D341Med (cell line): ENCODE measurements at regions not wholly inside any gene's neighbourhood (a gene's known extent, or its start where the extent isn't known, plus 50 kb on each side); places are given as distances from the start of the nearest gene placed in this dataset.

Experiments
- DNase-seq: peaks from one replicate; pipeline ENCODE4 v3.0.0; 2012; ENCODE audit warnings: low spot score

DNA sequence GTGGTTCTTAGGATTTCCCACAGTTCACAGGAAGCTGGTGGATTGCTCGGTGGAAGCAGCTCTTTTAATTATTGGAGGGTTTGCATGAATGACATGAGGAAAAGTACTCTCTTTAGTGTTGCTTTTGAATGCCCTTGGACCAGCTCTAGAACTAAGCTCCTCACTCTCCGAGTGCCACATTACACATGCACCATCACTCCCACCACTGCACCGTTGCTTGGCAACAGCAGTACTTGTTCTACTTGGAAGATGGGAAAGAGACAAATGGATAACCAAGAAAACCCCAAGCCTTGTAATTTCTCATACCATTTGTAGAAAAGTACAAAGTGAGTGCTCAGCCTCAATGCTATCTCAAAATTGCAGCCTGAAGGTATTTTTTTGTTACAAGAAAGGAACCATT, 620.2 kb upstream of the BOD1L1 start:
- DNase-seq = no peak

DNA sequence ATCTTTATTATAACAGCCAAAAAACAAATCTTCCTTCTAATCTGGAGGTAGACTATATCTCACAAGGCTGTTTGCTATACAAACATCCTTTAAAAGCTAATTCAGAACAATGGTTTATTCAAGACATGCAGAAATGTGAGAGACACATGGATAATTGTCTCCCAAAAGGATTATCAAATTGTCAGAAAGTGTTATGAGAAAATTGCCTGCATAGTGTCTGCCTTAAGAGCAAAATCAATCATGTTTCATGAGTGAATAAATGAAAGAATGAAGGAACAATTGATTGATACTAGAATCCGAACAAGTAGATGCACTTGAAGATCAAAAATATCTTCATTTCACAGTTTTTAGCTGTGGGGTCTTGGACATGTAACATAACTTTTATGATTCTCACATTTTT, 621.7 kb upstream of the BOD1L1 start:
- DNase-seq = no peak

DNA sequence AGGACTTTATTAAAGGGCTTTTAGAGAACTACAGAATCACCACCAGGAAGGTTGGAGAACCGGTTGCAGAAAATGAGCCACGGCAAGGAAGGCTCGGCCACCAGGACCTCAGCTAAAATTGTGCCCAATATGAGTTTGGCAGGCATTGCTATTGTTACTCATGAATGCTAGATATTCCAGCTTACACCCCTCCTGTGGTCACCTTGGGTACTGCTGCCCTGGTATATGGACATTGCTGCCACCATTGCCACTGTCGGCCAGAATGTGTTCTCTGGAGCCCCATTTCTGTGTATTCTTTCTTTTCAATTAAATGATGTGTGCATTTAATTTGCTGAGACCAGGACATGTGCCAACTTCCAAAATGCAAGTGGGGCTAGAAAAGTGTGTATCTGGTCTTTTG, 626.7 kb upstream of the BOD1L1 start:
- DNase-seq = no peak

DNA sequence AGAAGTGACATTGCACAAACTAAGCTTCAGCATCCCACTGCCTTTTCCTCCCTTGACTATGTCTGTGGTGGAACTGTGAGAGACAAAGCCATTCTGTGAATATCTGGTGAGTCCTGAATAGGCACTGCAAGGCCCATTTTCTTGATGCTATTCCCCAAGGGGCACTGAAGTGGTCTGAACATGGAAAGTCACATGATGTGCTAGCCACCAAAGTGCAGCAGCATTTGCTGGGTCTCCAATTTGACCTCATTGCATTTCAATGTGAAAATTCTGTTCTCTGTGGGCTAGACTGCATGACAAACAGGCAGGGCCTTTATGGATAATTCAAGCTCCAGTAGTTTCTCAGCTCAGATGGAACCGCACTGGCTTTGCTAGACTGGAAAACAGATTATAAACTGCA, 627.4 kb upstream of the BOD1L1 start:
- no peak for DNase-seq

DNA sequence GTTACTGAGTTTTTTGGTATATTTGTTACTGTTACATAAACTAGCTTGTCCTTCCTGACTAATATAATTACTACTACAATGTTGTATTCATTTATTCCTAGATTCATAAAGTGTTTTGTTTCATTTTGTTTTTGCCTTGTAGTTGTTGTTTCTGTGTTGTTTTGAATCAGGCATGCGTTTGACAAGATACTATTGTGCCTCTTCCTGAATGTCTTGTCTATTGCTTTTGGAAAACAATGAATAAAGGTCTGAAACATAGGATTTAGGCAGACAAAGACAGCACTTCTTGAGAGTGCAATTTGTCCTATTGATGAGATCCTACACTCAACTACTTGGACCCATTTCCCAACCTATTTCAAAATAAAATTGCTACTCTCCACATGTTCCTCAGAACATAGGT, 630.4 kb upstream of the BOD1L1 start:
- no peak for DNase-seq

DNA sequence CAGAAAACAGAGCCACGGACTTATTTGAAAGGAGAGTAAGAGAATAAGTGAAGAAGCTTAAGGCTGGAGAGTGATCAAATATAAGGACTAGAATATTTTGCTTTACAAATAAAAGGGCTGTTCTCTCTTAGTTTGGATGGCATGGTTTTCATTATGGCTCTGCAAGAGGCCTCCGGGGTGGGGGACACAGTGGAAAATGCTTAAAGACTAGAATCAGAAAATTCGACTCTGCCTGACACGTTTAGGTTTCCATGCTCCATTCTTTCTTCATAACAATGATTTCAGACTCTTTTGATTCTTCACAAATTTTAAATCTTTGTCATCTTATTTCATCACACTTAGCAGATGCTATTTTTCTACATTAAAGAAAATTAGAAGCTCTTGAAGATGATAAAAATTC, 632.4 kb upstream of the BOD1L1 start:
- no peak for DNase-seq

DNA sequence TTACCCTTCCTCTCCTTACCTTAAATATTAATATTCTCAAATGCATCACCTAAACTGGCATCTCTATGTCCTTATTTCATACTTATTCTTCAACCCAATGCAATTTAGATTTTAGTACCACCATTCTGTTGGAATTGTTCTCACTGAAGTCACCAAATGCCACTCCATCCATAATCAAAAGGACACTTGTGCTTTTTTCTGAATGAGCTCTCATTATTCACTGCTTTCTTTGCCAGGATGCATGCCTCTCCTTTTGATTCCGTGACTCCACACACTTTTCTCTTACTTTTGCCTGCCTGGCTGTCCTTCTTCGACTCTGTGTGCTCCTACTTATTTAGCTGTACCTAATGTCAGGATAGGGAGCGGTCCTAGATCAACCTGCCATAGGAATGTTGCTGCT, 633.1 kb upstream of the BOD1L1 start:
- no peak for DNase-seq

DNA sequence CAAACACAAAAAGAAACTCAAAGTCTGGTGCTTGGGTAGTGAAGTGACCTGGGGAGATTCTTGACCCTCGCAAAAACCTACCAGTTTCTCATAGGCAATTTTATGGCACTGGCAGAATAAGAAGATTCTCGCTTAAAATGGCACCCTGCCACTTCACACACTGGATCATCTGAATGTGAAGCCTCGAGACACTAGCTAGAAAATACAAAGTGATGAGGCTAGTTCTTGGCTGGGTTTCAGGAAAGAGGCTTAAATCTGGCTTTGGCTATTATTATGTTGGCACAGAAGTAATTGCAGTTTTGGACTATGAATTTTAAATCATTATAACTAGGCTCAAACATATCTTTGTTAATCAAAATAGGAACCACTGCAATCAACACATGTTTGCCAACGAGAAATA, 634.7 kb upstream of the BOD1L1 start:
- DNase-seq = no peak

DNA sequence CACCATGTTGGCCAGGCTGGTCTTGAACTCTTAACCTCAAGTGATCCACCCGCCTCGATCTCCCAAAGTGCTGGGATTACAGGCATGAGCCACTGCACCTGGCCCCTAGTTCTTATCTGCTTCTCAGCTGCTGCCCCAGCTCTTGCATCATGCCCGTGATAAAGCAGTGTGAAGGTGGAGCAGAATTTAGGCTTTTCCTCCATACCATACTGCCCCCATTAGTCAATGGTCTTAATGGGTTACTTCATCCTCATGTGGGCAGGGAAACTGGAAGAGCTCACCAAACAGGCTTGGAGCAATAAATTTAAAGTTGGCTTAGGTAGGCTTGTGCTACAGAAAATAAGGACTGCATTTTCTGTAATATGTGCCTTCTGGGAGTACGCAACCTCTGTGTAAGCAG, 636.9 kb upstream of the BOD1L1 start:
- no peak for DNase-seq

DNA sequence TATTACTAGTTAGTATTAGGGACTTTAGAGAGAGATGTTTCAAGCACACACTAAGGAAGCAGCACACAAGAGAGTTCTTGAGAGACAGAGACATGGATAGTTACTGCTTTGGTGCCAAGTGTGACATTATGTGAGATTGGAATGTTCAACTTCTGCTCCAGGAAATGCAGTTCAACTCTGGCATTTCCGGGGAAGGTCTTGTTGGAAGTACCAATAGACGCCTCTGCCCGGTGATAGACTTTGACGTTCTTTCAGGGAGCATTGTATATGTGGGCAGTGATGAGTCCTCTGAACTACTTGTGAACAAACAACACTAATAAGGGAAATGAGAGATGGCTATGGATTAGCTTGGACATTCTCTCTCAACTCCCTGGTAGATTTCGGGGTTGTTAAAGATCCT, 638.1 kb upstream of the BOD1L1 start:
- no peak for DNase-seq

DNA sequence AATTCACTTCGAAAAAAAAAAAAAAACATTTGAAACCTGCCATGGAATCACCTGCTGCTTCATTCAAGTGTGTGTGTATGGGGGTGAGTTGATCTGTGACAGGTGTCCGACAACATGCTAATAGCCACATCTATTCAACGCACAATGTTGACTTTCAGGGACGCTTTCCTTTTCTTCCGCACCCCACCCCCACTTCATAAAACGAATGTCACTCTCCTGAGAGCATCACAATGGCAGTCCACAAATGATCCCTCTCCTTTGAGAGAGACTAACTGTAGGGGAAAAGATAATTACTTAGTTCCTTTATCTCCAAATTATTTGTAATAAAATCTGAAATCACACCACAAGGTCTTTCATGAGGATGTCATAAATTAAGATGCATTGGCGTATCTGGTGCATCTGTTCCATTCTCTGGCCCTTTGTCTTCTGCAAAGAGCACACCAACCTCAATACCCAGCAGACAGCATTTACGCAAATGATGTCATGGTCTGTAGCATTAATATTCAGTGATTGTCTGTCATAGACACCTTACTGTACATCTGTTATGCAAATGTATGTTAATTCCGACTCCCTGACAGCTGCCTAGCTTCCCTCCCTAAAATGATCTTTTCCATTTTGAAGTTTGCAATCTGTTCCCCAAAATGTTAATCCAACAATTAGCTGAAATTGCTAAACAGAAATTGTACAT, 640.0 kb upstream of the BOD1L1 start:
- no peak for DNase-seq

DNA sequence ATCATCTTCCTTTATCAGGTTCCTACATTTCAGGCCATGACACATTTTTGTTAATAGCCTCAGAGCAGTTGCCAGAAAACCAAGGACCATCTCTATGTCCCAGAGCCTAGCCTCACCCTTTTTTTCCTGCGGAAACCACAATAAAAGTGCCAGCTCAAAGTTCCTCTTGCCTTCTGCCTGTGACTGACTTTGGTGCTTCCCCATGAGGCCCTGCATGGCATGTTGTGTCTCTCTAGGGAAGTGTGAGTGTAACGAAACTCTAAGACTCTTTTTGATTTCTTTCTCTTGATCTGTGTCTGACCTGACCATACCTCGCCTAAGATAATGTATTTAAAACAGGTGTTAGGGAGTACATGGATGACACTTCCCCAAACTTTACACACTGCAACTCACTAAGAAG, 642.3 kb upstream of the BOD1L1 start:
- DNase-seq = no peak

DNA sequence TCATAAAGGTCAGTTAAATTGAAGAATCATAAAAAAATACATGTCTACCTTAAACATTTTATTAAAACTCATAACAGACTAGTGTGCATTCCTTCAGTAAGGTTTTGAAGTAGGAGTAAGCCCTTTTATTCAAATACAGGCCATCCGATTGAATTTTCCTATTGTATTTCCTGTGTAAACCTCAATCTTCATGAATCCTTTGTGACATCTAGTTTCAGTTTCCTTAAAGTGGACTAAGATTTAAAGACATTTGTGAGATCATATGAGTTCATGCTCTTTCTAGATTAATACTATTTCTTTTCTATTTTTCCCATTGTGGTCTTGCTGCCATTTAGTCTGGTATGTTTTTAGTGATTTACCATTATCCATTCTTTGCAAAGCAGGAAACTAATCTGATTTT, 644.7 kb upstream of the BOD1L1 start:
- DNase-seq = no peak

DNA sequence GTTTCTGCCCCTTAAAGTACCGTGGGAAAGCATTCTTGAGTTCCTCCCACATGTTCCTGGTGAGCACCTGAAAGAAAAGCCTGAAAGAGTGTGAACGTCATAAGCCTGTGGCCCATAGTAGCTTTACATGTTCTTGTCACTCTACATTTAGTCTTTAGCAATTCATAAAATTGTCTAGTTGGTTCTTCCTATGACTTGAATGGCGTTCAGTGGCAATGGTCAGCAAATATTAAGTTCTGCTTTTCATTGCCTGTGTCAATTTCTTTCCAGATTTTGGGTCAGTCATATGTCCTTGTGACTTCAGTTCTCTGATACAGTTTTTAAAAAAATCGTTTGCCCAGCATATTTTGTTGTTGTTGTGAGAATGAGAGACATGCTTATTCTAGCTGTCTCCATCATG, 650.0 kb upstream of the BOD1L1 start:
- DNase-seq = no peak

DNA sequence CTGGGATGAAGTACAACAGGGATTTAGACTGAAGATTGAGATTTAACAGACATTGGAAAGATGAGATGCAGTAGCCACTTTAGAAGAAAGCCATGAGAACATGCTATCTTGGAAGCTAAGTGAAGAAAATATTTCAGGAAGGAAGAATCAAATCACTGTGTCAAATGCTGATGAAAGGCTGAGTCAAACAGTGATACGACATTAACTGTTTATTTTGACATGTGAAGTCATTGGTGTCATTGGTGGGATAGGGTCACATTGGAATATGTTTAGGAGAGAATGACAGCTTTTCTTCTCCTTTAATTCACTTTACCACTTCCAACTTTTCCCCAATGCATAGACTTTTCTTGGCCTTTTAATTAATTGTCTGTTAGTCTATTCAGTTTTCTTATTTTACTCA, 653.0 kb upstream of the BOD1L1 start:
- no peak for DNase-seq

DNA sequence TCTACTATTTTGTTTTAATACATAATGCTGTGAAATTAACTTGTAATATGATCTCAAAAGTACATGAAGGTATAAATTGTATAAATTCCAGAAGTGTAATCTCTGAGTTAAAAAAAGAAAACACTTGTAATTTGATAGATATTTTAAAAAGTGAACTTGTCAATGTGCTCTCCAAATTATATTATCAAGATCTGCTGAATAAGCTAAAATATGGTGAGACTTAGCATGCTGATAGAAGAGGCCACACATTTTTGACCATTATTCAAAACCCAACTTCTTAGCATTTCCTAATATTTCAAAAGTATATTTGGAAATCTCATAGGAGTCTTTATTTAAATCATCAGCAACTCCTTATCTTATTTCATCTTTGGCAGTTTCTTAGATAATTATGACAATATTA, 657.1 kb upstream of the BOD1L1 start:
- DNase-seq = no peak

DNA sequence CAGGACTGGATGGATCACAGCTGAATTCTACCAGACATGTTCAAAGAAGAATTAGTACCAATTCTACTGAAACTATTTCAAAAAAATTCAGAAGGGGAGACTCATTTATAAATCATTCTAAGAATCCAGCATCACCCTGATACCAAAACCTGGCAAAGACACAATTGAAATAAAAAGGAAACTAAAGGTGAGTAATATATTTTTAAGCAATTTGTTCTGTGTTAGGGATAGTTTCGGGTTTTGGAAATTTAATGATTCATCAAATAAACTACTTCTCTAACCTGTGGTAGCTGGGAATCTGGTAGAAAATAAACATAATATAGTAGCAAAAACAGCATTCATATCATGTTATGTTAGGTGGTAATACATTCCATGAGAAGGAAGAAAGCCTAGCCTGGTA, 662.2 kb upstream of the BOD1L1 start:
- DNase-seq = no peak

DNA sequence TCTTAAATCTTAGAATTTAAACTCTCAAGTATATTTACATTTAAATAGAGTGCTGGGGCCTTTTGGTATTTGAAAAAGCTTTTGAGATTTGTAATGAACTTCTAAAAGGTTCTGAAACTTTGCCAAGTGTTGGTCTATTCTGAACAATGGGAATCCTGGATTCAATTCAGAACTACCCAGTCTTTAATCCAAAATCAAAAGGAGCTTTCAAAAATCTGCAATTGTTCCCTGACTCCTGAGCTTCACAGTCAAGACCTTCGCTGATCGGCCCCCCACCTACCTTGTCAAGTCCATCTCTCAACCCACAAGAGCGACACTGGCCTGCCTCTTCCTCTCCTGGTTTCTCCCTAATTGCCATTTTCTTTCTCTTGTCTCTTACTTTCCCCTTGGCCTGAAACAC, 666.1 kb upstream of the BOD1L1 start:
- no peak for DNase-seq

DNA sequence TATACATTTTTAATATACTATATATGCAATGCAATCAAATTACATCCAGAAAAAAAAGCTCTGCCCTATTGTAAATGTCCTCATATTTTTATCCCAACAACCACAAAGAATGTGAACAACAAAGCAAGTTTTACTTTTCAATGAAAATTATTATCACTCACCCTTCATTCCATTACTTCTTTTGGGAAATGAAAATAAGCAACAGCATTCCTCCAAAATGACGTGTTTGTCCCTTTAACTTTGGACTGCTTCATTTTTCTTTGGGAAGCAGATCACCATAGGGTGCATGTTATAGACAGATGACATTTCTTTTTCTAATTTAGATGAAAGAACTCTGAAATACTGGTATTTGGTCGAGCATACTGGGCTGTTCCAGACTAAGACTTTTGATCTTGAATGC, 667.1 kb upstream of the BOD1L1 start:
- no peak for DNase-seq

DNA sequence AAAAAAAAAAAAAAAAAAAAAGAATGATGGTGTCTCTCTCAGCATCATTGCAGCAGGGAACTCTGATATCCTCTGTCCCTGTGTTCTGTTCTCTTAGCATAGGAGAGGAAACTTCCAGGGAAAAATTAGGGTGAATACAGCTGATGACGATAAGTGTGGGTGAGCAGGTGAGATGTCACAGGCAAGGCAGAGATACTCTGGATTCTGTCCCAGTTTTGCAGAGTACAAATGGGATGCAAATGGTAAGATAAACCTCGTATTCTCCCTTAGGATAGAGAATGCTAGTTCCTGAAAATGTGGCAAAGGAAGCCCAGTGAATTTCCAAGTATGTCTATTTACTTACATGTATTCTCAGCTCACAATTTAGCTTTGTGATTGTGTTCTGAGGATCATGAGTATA, 671.6 kb upstream of the BOD1L1 start:
- no peak for DNase-seq

DNA sequence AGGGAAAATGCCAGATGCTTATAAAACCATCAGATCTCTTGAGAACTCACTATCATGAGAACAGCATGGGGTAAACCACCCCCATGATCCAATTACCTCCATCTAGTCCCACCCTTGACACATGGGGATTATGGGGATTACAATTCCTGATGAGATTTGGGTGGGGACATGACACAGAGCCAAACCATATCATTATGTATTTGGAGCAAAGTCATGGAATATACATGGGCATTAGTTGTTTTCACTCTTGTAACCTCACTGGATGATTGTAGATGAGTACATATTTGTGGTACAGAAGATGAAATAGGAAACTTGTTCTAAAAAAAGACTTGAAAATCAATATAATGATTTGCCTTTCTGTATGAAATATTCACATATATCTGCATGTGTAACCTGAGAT, 674.5 kb upstream of the BOD1L1 start:
- DNase-seq = no peak

DNA sequence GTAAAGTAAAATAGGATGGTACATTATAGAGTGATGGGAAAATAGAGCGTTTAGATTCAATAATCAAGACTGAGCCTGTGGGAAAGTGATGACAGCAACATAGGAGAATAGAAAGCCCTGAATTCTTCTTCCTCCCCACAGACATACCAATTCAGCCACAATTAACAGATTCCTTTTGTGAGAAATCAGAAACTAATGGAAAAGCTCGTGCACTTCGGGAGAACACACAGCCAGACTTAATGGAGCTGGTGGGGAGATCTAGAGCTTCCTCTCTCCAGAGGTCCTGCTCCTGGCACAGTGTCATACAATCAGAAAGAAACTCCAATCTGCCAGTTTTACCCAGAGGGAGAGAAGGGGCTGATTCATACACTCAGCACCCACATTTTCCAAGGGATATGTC, 676.3 kb upstream of the BOD1L1 start:
- DNase-seq = no peak

DNA sequence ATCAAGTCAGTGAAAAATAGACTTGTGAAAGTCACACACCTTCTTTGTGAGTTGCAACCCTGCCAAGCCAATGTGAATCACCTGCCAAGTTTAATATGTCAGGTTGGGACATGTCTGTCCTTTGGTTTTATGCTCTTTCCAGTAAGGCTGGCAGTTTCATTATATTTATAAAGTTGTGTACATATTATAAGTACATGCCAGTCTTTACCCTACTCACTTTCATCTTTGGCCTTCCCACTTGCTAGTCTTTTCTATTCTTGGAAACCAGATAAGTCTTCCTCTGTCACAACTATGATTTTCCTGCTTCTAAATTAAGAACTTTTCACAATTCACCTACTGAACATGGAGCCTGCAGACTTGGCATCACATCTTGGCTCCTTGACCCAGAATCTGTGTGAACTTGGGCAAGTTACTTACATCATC, 680.7 kb upstream of the BOD1L1 start:
- no peak for DNase-seq

DNA sequence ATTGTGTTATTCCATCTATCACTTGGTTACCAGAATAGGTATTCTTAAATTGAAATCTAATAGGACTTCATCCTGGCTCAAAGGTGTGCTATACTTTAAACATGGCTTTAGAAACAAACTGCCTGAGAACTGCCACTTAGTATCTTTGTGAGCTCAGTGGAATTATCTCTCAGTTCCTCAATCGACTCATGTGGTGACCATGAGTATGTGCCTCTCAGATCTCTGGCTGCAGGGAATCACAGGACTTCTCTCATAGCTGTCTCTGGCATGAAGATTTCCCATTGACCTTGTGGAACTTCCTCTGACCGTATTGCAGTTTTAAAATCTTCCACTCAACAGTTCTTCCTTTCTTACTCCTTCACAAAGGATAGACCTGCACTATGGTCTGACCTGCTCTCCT, 681.9 kb upstream of the BOD1L1 start:
- DNase-seq = no peak

DNA sequence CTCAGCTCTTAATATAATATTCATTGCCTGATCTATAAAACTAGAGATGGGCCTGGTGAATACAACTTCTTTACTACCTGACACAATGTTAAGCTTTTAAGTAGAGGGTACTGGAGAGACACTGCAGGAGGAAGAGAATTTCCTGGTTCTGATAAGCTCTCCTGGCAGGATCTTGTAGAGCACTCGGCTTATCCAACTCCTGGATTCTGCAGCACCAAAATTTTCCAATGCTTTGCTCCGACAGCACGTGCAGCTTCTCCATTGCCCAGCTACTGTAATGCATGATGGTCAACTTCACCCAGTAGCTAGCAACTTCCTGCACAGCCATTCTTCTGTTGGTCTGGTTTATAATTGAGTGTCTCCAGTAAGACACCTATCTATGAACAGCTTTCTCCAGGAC, 686.2 kb upstream of the BOD1L1 start:
- DNase-seq = no peak
